NCI-H1105 treated with DMSO at 0.1 percent for 48 hours (cell line): ENCODE measurements at regions not wholly inside any gene's neighbourhood (a gene's known extent, or its start where the extent isn't known, plus 50 kb on each side); places are given as distances from the start of the nearest gene placed in this dataset.
"Not testable (repeated sequence)": the region's sequence is repeated elsewhere in the genome, so short reads cannot be mapped to it uniquely, and the experiment has no call there.

ENCODE experiments used
- DNase-seq: peaks from one replicate; lab custom pipeline; 2025; lab: John Stamatoyannopoulos, UW

DNA sequence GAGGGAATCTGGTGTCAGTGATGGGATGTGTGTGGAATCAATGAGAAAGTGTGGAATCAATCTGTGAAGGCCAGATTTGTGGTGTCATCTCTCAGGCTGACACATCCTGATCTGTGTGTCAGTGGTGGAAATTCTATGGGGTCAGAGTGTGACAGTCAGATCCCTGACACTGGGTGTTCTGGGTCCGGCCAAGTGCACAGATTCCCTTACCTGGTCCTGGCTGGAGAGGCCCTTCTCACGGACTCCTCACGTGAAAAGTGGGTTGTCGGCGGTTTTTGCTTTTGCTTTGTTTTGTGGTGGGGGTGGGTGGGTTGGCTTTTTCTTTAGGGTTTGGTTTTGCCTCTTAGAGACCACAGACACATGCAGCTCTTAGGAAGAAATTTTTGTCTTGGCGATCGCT is 618.0 kb downstream of the KCNJ18 start:
- DNase-seq: not testable (repeated sequence)

DNA sequence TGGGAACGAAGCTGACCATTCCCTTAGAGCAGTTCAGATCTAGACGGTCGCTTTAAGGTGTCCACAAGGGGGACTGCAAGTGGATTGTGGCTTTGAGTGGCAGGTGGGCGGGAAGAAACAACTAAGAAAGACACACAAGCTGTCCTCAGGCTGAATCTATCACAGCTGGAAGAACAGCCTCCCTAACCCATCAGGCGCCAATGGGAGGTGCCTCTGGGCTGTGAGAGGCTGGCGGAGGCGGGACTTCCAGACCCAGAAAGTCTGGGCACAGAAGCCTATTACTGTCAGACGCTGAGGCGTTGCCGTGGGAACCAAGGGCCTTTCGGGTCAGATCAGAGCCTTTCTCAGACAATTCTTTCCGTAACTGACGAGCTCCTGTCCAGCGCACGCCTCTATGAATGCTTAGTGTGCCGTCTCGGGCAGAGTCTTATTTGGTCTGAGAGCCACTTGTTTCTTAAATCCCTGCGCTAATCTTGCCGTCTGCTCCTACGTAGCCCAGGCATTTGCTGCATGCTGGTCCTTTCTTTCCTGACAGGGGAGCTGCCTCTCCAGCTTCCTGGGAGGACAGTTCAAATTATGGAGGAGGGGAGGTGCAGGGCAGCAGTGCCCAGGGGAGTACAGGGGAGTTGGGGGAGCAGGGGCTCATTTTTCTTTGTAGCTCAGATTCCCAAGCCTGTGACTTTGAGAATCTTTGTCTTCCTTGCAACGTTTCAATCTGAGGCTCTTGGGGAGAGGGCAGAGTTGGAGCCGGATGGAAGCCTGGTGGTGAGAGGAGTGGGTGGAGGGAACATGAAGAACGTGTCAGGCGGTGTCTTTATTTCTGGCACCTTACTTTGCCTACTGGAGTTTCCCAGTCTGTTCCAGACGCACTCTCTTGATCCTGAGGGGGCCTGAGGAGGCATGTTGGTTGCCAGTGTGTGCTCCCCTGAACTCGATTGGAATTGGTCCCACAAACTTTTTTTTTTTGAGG is 618.7 kb downstream of the KCNJ18 start:
- no peak for DNase-seq

DNA sequence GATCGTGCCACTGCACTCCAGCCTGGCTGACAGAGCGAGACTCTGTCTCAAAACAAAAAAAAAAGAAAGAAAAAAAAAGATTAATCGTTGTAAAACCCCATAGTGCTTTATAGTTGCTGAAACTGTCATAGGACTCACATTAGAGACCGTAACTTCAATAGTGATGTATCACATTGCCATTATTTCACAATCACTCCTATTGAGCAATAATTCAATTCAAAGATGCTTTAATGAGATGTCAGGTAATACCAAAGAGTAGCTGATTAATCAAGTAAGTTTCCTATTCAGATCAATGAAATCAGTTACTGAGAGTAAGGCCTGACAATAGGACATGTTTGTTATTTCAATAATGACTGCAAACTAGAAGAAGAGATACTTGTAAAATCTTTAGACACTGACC is 628.7 kb downstream of the KCNJ18 start:
- not testable (repeated sequence) for DNase-seq

DNA sequence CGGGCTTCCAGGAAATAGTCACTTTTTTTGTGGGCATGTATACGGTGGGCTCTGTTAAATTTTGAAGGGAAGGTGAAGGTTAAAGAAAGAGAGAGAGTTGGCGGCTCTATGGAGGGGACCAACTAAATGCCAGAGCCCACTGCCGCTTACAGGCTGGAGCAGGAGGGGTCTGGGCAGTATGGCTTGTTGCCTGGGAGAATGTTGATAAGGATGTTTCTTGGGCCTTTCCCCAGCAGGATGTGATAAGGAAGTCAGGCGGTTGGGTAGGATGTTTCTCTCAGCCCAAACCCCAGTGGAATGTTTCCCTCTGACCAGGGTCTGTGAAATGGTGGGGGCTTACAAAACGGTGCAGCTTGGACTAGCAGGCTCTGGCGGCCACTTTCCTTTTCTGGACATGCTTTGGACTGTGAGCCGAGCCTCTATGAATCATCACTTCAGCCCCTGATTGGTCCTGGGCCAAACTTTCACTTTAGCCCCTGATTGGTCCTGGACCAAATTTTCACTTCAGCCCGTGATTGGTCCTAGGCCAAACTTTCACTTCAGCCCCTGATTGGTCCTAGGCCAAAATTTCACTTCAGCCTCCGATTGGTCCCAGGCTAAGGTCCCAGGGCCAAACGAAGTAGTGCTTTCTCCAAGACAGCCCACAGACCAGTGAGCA is 630.7 kb downstream of the KCNJ18 start:
- not testable (repeated sequence) for DNase-seq

DNA sequence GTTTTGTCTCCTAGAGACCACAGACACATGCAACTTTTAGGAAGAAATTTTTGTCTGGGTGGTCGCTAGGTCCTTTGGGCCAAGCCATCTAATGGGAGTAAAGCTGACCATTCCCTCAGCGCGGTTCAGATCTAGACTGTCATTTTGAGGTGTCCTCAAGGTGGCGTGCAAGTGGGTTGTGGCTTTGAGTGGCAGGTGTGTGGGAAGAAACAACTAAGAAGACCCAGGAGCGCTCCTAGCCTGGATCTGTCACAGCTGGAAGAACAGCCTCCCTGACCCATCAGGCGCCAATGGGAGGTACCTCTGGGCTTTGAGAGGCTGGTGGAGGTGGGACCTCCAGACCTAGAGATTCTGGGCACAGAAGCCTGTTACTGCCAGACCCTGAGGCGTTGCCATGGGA is 645.1 kb downstream of the KCNJ18 start:
- no peak for DNase-seq

DNA sequence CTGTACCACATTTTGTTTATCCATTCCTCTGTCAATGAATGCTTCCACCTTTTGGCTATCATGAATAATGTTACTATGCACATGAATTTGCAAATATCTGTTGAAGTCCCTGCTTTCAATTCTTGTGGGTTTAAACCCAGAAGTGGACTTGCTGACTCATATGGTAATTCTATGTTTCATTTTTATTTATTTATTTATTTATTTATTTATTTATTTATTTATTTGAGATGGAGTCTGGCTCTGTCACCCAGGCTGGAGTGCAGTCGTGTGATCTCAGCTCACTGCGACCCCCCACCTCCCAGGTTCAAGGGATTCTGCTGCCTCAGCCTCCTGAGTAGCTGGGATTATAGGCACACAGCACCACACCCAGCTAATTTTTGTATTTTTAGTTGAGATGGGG is 664.3 kb downstream of the KCNJ18 start:
- not testable (repeated sequence) for DNase-seq

DNA sequence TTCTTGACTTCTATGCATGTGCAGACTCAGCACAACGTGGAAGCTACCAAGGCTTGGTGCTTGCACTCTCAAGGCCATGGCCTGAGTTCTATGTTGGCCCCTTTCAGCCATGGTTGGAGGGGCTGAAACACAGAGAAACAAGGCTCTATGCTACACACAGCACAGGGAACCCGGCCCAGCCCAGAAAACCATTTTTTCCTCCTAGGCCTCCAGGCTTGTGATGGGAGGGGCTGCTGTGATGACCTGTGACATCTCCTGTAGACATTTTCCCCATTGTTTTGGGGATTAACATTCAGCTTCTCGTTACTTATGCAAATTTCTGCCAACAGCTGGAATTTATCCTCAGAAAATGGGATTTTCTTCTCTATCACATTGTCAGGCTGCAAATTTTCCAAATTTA is 678.7 kb downstream of the KCNJ18 start:
- DNase-seq: not testable (repeated sequence)

DNA sequence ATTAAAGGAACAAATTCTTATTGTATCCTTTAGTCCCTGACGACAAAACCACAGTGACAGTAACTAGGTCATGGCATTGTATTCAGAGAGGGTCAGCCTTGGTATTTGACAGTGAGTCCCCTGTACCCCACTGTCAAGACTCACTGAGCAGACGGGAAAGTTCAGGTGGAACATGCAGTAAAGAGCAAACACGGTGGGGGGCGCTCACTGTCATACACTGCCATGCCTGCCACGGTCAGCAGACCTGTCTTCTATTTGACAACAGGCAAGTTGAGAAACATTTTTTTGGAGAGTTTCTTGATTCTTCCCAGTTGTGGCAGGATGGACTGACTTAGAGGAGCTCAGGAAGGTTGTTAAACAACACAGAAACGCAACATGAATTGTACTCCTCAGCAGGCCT is 681.6 kb downstream of the KCNJ18 start:
- no peak for DNase-seq

DNA sequence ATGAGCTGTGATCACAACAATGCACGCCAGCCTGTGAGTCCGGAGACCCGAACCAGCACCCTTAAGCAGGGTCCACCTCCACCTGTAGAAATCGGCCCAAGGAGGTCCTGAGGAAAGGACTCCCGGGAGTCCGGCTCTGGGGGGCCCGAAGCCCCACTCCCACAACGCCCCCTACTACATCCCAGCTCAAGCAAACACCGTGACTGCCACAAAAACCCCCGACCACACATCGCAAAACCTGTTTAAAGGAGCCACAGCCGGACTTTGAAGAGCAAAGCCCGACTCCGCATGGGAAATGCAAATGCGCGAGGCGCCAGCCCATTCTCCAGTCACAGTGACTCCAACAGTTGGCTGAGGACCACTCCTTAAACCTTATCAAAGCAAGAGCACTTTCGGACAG is 682.4 kb downstream of the KCNJ18 start:
- no peak for DNase-seq

DNA sequence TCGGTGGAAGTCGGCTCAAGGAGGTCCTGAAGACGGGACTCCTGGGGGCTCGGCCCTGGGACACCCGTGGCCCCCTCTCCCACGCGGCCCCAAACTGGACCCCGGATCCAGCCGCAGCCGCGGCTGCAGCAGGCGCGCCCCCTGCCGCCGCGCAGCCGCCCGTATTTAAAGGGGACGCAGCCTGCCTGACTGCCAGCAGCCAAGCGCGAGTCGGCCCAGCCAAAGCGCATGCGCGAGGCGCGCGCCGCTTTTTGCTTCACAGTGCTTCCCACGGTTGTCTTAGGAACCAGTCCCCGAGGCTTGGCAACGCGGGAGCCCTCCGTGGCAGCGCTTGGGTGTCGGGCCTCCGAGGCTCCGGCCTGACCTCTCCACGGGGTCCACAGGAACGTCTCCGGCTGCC is 684.4 kb downstream of the KCNJ18 start:
- not testable (repeated sequence) for DNase-seq

DNA sequence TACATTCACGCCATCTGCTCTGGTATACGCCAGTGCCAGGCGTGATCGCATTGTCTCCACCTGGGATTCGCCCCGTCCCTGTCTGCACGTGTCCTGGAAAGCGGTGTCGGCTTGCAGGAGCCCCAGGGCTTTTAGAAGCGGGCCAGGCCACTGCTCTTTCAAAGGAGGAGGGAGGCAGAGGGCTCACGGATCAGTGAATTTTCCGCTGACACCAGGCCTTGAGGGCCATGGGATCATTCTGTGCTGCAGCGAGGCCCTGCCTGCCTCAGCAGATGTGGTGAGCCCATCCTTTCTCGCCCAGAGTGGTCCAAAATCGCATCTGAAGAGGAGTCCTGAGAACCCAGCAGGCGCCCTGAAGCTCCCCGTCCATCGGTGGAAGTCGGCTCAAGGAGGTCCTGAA is 686.4 kb downstream of the KCNJ18 start:
- not testable (repeated sequence) for DNase-seq

DNA sequence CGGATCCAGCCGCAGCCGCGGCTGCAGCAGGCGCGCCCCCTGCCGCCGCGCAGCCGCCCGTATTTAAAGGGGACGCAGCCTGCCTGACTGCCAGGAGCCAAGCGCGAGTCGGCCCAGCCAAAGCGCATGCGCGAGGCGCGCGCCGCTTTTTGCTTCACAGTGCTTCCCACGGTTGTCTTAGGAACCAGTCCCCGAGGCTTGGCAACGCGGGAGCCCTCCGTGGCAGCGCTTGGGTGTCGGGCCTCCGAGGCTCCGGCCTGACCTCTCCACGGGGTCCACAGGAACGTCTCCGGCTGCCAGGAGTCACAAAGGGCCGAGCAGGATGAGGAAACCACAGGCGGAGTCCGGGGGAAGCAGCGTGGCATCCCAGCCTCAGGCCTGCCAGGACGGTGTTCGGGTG is 689.3 kb downstream of the KCNJ18 start:
- not testable (repeated sequence) for DNase-seq

DNA sequence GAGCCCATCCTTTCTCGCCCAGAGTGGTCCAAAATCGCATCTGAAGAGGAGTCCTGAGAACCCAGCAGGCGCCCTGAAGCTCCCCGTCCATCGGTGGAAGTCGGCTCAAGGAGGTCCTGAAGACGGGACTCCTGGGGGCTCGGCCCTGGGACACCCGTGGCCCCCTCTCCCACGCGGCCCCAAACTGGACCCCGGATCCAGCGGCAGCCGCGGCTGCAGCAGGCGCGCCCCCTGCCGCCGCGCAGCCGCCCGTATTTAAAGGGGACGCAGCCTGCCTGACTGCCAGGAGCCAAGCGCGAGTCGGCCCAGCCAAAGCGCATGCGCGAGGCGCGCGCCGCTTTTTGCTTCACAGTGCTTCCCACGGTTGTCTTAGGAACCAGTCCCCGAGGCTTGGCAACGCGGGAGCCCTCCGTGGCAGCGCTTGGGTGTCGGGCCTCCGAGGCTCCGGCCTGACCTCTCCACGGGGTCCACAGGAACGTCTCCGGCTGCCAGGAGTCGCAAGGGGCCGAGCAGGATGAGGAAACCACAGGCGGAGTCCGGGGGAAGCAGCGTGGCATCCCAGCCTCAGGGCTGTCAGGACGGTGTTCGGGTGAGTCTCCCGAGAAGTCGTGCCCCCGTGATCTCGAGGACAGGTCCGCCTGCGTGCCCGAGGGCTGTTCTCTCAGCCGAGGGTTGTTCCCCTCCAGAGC is 691.6 kb downstream of the KCNJ18 start:
- not testable (repeated sequence) for DNase-seq

DNA sequence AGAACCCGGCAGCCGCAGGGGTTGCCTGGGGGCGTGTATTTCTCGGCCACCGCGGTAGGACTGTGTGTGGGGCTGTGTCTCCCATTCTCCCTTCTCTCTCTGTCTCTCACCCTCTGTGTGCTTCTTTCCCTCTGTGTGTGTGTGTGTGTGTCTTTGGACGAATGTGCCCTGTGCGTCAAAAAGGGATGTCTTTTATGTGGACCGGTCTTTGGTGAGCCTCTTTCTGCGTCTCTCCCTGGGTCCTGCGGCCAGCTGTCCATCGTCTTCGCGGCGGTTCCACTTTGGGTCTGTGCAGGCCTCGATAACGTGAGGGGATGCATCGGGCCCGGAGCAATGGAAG is 692.1 kb downstream of the KCNJ18 start:
- DNase-seq: not testable (repeated sequence)

DNA sequence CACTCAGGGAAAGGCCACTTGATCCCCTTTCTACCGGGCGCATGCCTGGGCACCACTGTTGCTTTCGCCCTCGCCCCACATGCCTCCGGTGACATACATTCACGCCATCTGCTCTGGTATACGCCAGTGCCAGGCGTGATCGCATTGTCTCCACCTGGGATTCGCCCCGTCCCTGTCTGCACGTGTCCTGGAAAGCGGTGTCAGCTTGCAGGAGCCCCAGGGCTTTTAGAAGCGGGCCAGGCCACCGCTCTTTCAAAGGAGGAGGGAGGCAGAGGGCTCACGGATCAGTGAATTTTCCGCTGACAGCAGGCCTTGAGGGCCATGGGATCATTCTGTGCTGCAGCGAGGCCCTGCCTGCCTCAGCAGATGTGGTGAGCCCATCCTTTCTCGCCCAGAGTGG is 706.1 kb downstream of the KCNJ18 start:
- DNase-seq: not testable (repeated sequence)

DNA sequence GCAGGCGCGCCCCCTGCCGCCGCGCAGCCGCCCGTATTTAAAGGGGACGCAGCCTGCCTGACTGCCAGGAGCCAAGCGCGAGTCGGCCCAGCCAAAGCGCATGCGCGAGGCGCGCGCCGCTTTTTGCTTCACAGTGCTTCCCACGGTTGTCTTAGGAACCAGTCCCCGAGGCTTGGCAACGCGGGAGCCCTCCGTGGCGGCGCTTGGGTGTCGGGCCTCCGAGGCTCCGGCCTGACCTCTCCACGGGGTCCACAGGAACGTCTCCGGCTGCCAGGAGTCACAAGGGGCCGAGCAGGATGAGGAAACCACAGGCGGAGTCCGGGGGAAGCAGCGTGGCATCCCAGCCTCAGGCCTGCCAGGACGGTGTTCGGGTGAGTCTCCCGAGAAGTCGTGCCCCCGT is 706.7 kb downstream of the KCNJ18 start:
- DNase-seq: not testable (repeated sequence)

DNA sequence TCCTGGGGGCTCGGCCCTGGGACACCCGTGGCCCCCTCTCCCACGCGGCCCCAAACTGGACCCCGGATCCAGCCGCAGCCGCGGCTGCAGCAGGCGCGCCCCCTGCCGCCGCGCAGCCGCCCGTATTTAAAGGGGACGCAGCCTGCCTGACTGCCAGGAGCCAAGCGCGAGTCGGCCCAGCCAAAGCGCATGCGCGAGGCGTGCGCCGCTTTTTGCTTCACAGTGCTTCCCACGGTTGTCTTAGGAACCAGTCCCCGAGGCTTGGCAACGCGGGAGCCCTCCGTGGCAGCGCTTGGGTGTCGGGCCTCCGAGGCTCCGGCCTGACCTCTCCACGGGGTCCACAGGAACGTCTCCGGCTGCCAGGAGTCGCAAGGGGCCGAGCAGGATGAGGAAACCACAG is 712.8 kb downstream of the KCNJ18 start:
- not testable (repeated sequence) for DNase-seq

DNA sequence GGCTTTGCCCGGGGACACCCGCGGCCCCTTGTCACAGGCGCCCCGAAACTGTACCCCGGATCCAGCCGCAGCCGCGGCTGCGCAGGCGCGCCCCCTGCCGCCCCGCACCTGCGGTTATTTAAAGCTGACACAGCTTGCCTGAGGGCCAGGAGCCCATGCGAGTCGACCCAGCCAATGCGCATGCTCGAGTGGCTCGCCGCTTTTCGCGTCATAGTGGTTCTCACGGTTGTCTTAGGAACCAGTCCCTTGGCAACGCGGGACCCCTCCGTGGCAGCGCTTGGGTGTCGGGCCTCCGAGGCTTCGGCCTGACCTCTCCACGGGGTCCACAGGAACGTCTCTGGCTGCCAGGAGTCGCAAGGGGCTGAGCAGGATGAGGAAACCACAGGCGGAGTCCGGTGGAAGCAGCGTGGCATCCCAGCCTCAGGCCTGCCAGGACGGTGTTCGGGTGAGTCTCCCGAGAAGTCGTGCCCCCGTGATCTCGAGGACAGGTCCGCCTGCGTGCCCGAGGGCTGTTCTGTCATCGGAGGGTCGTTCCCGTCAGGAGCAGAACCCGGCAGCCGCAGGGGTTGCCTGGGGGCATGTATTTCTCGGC is 716.9 kb downstream of the KCNJ18 start:
- no peak for DNase-seq

DNA sequence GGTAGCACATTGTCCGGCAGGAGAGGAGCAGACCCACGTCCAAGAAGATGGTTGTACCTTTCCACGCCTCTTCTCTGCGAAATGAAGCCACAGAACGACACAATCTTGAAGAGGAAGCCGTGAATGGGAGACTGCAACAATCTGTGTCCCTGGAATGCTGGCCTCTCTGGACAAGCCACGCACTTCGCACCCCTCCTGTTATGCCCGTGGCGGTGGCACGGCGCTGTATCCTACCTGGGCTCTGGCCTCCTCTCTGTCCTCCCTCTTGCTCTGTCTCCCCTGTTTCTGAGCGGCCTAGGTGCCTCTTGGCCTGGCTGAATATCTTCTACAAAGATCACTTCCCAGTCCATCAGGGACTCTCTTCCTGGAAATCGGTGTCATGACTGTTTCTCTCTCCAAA is 717.8 kb downstream of the KCNJ18 start:
- DNase-seq: no peak

DNA sequence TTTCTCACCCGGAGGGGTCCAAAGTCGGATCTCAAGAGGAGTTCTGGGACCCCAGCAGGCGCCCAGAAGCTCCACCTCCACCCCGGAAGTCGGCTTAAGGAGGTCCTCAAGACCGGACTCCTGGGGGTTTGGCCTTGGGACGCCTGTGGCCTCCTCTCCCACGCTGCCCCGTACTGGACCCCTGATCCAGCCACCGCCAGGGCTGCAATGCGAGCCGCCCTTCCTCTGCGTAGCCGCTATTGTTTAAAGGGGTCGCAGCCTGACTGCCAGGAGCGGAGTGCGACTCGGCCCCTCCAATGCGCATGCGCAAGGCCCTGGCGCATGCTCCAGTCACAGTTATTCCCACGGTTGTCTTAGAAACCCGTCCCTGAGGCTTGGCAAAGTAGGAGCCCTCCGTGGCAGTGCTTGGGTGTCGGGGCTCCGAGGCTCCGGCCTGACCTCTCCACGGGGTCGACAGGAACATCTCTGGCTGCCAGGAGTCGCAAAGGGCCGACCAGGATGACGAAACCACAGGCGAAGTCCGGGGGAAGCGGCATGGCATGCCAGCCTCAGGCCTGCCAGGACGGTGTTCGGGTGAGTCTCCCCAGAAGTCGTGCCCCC is 719.0 kb downstream of the KCNJ18 start:
- DNase-seq: no peak

DNA sequence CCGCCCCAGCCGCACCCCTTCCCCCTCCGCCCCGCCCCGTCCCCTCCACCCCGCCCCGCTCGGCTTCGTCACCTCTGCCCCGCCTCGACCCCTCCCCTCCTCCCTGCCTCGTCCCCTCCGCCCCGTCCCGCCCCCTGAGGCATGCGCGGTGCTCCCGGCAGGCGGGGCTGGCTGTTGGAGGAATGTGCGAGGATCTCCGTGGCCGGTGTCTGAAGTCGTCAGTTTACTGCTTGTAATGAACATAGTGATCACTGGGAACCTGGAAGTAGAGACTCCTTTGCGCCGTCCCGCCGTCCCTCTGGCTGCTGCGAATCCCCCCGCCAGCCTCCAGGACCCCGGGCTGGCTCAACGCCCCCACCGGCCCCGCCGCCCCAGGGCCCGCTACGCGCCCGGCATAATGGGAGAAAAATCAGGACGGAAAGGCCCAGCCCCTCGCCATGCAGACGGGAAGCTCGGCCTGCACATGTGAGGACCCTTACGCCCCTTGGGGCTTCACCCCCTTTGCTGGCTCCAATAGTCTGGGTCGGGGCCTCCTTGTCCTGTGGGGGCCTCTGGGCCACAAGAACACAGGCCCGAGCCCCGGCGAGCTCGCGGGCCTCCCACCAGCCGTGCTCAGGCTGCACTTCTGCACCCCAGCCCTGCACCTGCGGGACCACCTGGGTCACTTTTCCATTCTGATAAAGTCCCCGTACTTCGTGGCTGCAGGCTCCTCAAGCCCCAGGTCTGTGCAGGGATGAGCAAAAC is 743.1 kb downstream of the KCNJ18 start:
- DNase-seq: no peak
